AML-193 (cell line): ENCODE measurements at regions not wholly inside any gene's neighbourhood (a gene's known extent, or its start where the extent isn't known, plus 50 kb on each side); places are given as distances from the start of the nearest gene placed in this dataset.

ENCODE experiments used
- DNase-seq, 2 experiments: peaks; one replicate each; lab custom pipeline; 2025; lab: John Stamatoyannopoulos, UW

GRCh38 chr1:80894921-80895320 is 905.8 kb upstream of the ADGRL2 start:
- no peak for DNase-seq

- no peak for DNase-seq
Measured at GRCh38 chr1:80893115-80893514, 907.6 kb upstream of the ADGRL2 start.

- DNase-seq = no peak
Measured at GRCh38 chr1:80892539-80892938, 908.2 kb upstream of the ADGRL2 start.

- no peak for DNase-seq
Measured at GRCh38 chr1:80891871-80892270, 908.9 kb upstream of the ADGRL2 start.

- no peak for DNase-seq
Measured at GRCh38 chr1:80882553-80882952, 918.2 kb upstream of the ADGRL2 start.

- no peak for DNase-seq
Measured at GRCh38 chr1:80878343-80878742, 922.4 kb upstream of the ADGRL2 start.

GRCh38 chr1:80876035-80876434 is 924.7 kb upstream of the ADGRL2 start:
- DNase-seq = no peak

- DNase-seq = no peak
Measured at GRCh38 chr1:80869299-80869698, 931.4 kb upstream of the ADGRL2 start.

GRCh38 chr1:80847904-80848303 is 952.8 kb upstream of the ADGRL2 start:
- no peak for DNase-seq

GRCh38 chr1:80846966-80847365 is 953.8 kb upstream of the ADGRL2 start:
- DNase-seq = no peak

GRCh38 chr1:80842796-80843195 is 957.9 kb upstream of the ADGRL2 start:
- DNase-seq = no peak

- DNase-seq = no peak
Measured at GRCh38 chr1:80841261-80841660, 959.5 kb upstream of the ADGRL2 start.

GRCh38 chr1:80837066-80837465 is 963.7 kb upstream of the ADGRL2 start:
- DNase-seq = no peak

GRCh38 chr1:80836505-80836904 is 964.2 kb upstream of the ADGRL2 start:
- no peak for DNase-seq

- DNase-seq = no peak
Measured at GRCh38 chr1:80827666-80828065, 973.1 kb upstream of the ADGRL2 start.

GRCh38 chr1:80825067-80825466 is 975.7 kb upstream of the ADGRL2 start:
- DNase-seq = no peak

GRCh38 chr1:80818211-80818610 is 982.5 kb upstream of the ADGRL2 start:
- no peak for DNase-seq

GRCh38 chr1:80807981-80808380 is 992.8 kb upstream of the ADGRL2 start:
- no peak for DNase-seq

GRCh38 chr1:80806431-80806830 is 994.3 kb upstream of the ADGRL2 start:
- no peak for DNase-seq

GRCh38 chr1:80801695-80802094 is 999.0 kb upstream of the ADGRL2 start:
- no peak for DNase-seq

GRCh38 chr1:80799457-80799856 is 1001.3 kb upstream of the ADGRL2 start:
- no peak for DNase-seq

- DNase-seq = no peak
Measured at GRCh38 chr1:80779275-80779674, 1021.5 kb upstream of the ADGRL2 start.

- DNase-seq = no peak
Measured at GRCh38 chr1:80778094-80778840, 1022.5 kb upstream of the ADGRL2 start.

- DNase-seq = no peak
Measured at GRCh38 chr1:80776266-80776665, 1024.5 kb upstream of the ADGRL2 start.
